ENCODE measurements at regions not wholly inside any gene's neighbourhood (a gene's known extent, or its start where the extent isn't known, plus 50 kb on each side); places are given as distances from the start of the nearest gene placed in this dataset.

DNA sequence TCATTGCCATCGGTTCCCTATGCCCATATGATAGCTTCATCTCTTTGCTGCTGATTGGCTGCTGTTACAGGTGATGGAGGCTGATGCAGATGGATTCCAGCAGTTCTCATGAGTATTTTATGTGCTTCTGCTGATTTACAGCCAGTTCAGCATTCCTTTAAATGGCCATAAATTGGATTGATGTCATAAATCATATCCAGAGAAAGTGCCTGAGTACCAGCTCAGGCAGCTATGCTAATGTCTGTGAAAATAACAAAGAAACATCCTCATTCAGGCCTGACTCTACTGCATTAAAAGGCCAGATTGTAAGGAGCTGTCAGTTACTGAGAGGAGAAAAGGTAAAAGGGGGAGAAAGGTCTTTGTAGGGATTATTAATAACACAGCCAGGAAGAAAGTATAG, 756.8 kb downstream of the IGSF11 start:
- no peak for TF ChIP-seq SP1 (IDR thresholded peaks at IDR 0.05)
- TF ChIP-seq CTBP1 (IDR thresholded peaks at IDR 0.05; ENCODE audit: borderline replicate concordance): no peak
- no peak for TF ChIP-seq FOXK2 (IDR thresholded peaks at IDR 0.05)
- no peak for TF ChIP-seq BHLHE40 (IDR thresholded peaks at IDR 0.05; ENCODE audit: borderline replicate concordance)
- TF ChIP-seq FOXM1 (IDR thresholded peaks at IDR 0.05; ENCODE audit: borderline replicate concordance): no peak
- no peak for TF ChIP-seq ELF4 (IDR thresholded peaks at IDR 0.05)
- TF ChIP-seq ZNF384 (IDR thresholded peaks at IDR 0.05): no peak
- no peak for TF ChIP-seq ARNT (IDR thresholded peaks at IDR 0.05)
- no peak for TF ChIP-seq HDGF (IDR thresholded peaks at IDR 0.05; ENCODE audit: borderline replicate concordance)
- TF ChIP-seq SUZ12 (IDR thresholded peaks at IDR 0.05): no peak
